HG03558 (cell line): ENCODE measurements at regions not wholly inside any gene's neighbourhood (a gene's known extent, or its start where the extent isn't known, plus 50 kb on each side); places are given as distances from the start of the nearest gene placed in this dataset.
"Not testable (repeated sequence)": the region's sequence is repeated elsewhere in the genome, so short reads cannot be mapped to it uniquely, and the experiment has no call there.

Source experiments
- ATAC-seq: cut with Tn5 transposase; IDR thresholded peaks from one replicate; pipeline ENCODE4 v1.9.1; 2021; ENCODE audit warnings: moderate number of reproducible peaks; ENCODE audit not compliant: unreplicated experiment; ENCODE audit errors: extremely low read depth

GRCh38 chr2:103166456-103167324 is 404.9 kb downstream of the TMEM182 start:
- ATAC-seq, result no peak

GRCh38 chr2:103167599-103167998 is 405.8 kb downstream of the TMEM182 start:
- no peak for ATAC-seq

GRCh38 chr2:103169861-103170260 is 408.0 kb downstream of the TMEM182 start:
- ATAC-seq, result no peak

GRCh38 chr2:103172821-103173220 is 411.0 kb downstream of the TMEM182 start:
- ATAC-seq, result no peak

GRCh38 chr2:103174711-103175110 is 412.9 kb downstream of the TMEM182 start:
- ATAC-seq, result no peak

- ATAC-seq, result no peak
Observed at GRCh38 chr2:103176294-103176915, 414.6 kb downstream of the TMEM182 start.

- ATAC-seq, result no peak
Observed at GRCh38 chr2:103179798-103180197, 418.0 kb downstream of the TMEM182 start.

GRCh38 chr2:103183061-103183460 is 421.2 kb downstream of the TMEM182 start:
- no peak for ATAC-seq

- no peak for ATAC-seq
Observed at GRCh38 chr2:103196802-103197201, 435.0 kb downstream of the TMEM182 start.

GRCh38 chr2:103200774-103201173 is 438.9 kb downstream of the TMEM182 start:
- not testable (repeated sequence) for ATAC-seq

- ATAC-seq, result no peak
Observed at GRCh38 chr2:103208916-103209315, 447.1 kb downstream of the TMEM182 start.

GRCh38 chr2:103213028-103213542 is 451.3 kb downstream of the TMEM182 start:
- no peak for ATAC-seq

- ATAC-seq, result no peak
Observed at GRCh38 chr2:103218516-103218915, 456.7 kb downstream of the TMEM182 start.

- ATAC-seq, result no peak
Observed at GRCh38 chr2:103219398-103219797, 457.6 kb downstream of the TMEM182 start.

GRCh38 chr2:103222969-103223368 is 461.1 kb downstream of the TMEM182 start:
- ATAC-seq, result no peak

GRCh38 chr2:103230796-103231195 is 469.0 kb downstream of the TMEM182 start:
- ATAC-seq, result no peak

- ATAC-seq, result no peak
Observed at GRCh38 chr2:103232865-103233264, 471.0 kb downstream of the TMEM182 start.

GRCh38 chr2:103233691-103234090 is 471.9 kb downstream of the TMEM182 start:
- ATAC-seq, result no peak

- no peak for ATAC-seq
Observed at GRCh38 chr2:103235283-103235682, 473.5 kb downstream of the TMEM182 start.

- no peak for ATAC-seq
Observed at GRCh38 chr2:103249462-103249861, 487.6 kb downstream of the TMEM182 start.

- ATAC-seq, result no peak
Observed at GRCh38 chr2:103252781-103253180, 490.9 kb downstream of the TMEM182 start.
